Parathyroid adenoma (tissue), 2 donors: ENCODE measurements at regions not wholly inside any gene's neighbourhood (a gene's known extent, or its start where the extent isn't known, plus 50 kb on each side); places are given as distances from the start of the nearest gene placed in this dataset.

Experiments used
- H2AFZ ChIP-seq: fragments of 300-600 bp; sonication (generic); one replicate; pipeline ENCODE4 v1.7.0; 2017; ENCODE audit warnings: antibody characterized with exemption, mild to moderate bottlenecking
- H3K27ac ChIP-seq: fragments of 300-600 bp; sonication (generic); one replicate; pipeline ENCODE4 v1.7.0; 2017
- H3K27me3 ChIP-seq: fragments of 300-600 bp; sonication (generic); one replicate; pipeline ENCODE4 v1.7.0; 2017; ENCODE audit warnings: low read length; ENCODE audit not compliant: control insufficient read depth, insufficient read depth
- H3K36me3 ChIP-seq: fragments of 300-600 bp; sonication (generic); one replicate; pipeline ENCODE4 v1.7.0; 2017; ENCODE audit warnings: low read length; ENCODE audit not compliant: control insufficient read depth, insufficient read depth
- H3K4me1 ChIP-seq: fragments of 300-600 bp; sonication (generic); one replicate; pipeline ENCODE4 v1.7.0; 2017; ENCODE audit warnings: control low read depth
- H3K4me2 ChIP-seq: fragments of 300-600 bp; sonication (generic); one replicate; pipeline ENCODE4 v1.7.0; 2017; ENCODE audit warnings: low read length
- H3K4me3 ChIP-seq: fragments of 300-600 bp; sonication (generic); one replicate; pipeline ENCODE4 v1.7.0; 2017; ENCODE audit warnings: low read depth, low read length
- H3K79me2 ChIP-seq: fragments of 300-600 bp; sonication (generic); one replicate; pipeline ENCODE4 v1.7.0; 2017; ENCODE audit warnings: control low read depth
- H3K9ac ChIP-seq: fragments of 300-600 bp; sonication (generic); one replicate; pipeline ENCODE4 v1.7.0; 2017; ENCODE audit warnings: mild to moderate bottlenecking
- H3K9me3 ChIP-seq: fragments of 300-600 bp; sonication (generic); one replicate; pipeline ENCODE4 v1.7.0; 2017; ENCODE audit warnings: low read length; ENCODE audit not compliant: control insufficient read depth
- CTCF ChIP-seq: fragments of 300-600 bp; sonication (generic); IDR thresholded peaks from one replicate; pipeline ENCODE4 v1.7.0; 2017; ENCODE audit warnings: antibody characterized with exemption, mild to moderate bottlenecking
- donor health status: primary hyperparathyroidism.

DNA sequence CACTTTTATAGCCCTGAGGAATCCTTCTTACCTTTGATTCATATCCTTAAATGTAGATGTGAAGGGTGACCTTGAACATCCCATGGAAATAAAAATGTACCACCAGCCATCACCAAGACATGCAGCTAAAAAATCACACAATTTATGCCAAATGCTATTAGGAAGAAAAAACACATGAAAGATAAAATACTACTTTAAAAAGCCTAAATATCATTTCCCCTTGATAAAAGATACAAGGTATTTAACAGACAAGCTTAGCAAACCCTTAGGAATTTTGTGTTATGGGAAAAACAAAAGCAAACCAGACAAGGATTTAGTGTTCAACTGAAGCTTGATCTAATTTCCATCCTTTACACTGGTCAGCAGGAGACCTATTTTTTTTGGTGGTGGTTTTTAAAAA, 255.0 kb downstream of the ICOS start:
- H3K36me3 ChIP-seq = no peaks in the 10 kb centered on the region
- no peak overlapping the region for H2AFZ ChIP-seq
- H3K27me3 ChIP-seq = no peaks in the 10 kb centered on the region
- no peaks in the 10 kb centered on the region for H3K9me3 ChIP-seq
- no peak overlapping the region for H3K27ac ChIP-seq
- TF ChIP-seq CTCF = no peak
- H3K79me2 ChIP-seq = no peaks in the 10 kb centered on the region
- H3K4me3 ChIP-seq = no peak overlapping the region
- no peak overlapping the region for H3K4me2 ChIP-seq
- H3K4me1 ChIP-seq = no peaks in the 10 kb centered on the region
- H3K9ac ChIP-seq = no peak overlapping the region

GRCh38 chr2:204195498-204195897, 258.9 kb downstream of the ICOS start:
- no peak overlapping the region for H2AFZ ChIP-seq
- no peaks in the 10 kb centered on the region for H3K79me2 ChIP-seq
- no peaks in the 10 kb centered on the region for H3K36me3 ChIP-seq
- H3K4me1 ChIP-seq = no peaks in the 10 kb centered on the region
- no peaks in the 10 kb centered on the region for H3K27me3 ChIP-seq
- no peaks in the 10 kb centered on the region for H3K9me3 ChIP-seq
- TF ChIP-seq CTCF = no peak
- H3K4me3 ChIP-seq = no peak overlapping the region
- no peak overlapping the region for H3K4me2 ChIP-seq
- H3K9ac ChIP-seq = no peak overlapping the region
- H3K27ac ChIP-seq = no peak overlapping the region

- Histone ChIP-seq H3K4me1 (no peaks in the 10 kb centered on the region), H3K36me3 (no peaks in the 10 kb centered on the region)
- no peak for TF ChIP-seq CTCF
Observed at GRCh38 chr2:204197336-204198005, 260.9 kb downstream of the ICOS start.

DNA sequence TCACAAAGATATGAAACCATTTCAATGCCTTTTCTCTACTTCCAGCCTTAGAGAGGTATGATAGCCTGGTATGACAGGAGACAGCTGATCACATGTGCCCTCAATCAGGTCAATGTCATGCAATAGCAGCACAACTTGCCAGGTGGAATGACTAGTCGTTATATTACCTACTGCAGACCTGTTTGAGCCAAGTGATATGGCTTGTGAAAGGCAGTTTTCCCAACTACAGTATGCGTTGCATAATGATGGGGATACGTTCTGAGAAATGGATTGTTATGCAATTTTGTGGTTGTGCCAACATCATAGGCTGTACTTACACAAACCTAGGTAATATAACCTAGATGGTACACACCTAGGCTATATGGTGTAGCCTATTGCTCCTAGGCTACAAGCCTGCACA, 262.8 kb downstream of the ICOS start:
- TF ChIP-seq CTCF = no peak
- no peaks in the 10 kb centered on the region for H3K4me1 ChIP-seq
- H3K27ac ChIP-seq = no peak overlapping the region

More at GRCh38 chr2:204197336-204198005, 260.9 kb downstream of the ICOS start:
- Histone ChIP-seq H3K9me3 (no peaks in the 10 kb centered on the region), H3K9ac (no peak overlapping the region), H3K4me3 (no peak overlapping the region), H3K4me2 (no peak overlapping the region), H2AFZ (no peak overlapping the region), H3K27me3 (no peaks in the 10 kb centered on the region), H3K27ac (no peak overlapping the region), H3K79me2 (no peaks in the 10 kb centered on the region)

GRCh38 chr2:204201507-204201906, 264.9 kb downstream of the ICOS start:
- Histone ChIP-seq H3K4me2 (no peak overlapping the region), H3K27me3 (no peaks in the 10 kb centered on the region), H3K4me1 (no peaks in the 10 kb centered on the region), H2AFZ (no peak overlapping the region), H3K36me3 (no peaks in the 10 kb centered on the region), H3K9ac (no peak overlapping the region), H3K4me3 (no peak overlapping the region), H3K9me3 (no peaks in the 10 kb centered on the region), H3K27ac (no peak overlapping the region), H3K79me2 (no peaks in the 10 kb centered on the region)
- TF ChIP-seq CTCF = no peak

More for the DNA sequence above, 262.8 kb downstream of the ICOS start:
- Histone ChIP-seq H3K27me3 (no peaks in the 10 kb centered on the region), H3K4me2 (no peak overlapping the region), H3K9me3 (no peaks in the 10 kb centered on the region), H2AFZ (no peak overlapping the region), H3K36me3 (no peaks in the 10 kb centered on the region), H3K4me3 (no peak overlapping the region), H3K79me2 (no peaks in the 10 kb centered on the region), H3K9ac (no peak overlapping the region)
